OCI-LY1 (cell line): ENCODE measurements at regions not wholly inside any gene's neighbourhood (a gene's known extent, or its start where the extent isn't known, plus 50 kb on each side); places are given as distances from the start of the nearest gene placed in this dataset.

Experiments used
- EZH2 ChIP-seq: fragments of 200-600 bp; sonication (generic), shearing (Covaris generic); IDR thresholded peaks from 2 replicates; pipeline ENCODE4 v1.8.0; 2017; ENCODE audit warnings: borderline replicate concordance, mixed run types, mild to moderate bottlenecking, antibody characterized with exemption, low read length, moderate library complexity, mixed read lengths
- TF ChIP-seq, protein P1 (sequence below): fragments of 200-600 bp; sonication (generic), shearing (Covaris generic); IDR thresholded peaks from 2 replicates; pipeline ENCODE4 v1.5.1; 2017; ENCODE audit warnings: mild to moderate bottlenecking, antibody characterized with exemption, low read length, moderate library complexity, mixed read lengths

DNA sequence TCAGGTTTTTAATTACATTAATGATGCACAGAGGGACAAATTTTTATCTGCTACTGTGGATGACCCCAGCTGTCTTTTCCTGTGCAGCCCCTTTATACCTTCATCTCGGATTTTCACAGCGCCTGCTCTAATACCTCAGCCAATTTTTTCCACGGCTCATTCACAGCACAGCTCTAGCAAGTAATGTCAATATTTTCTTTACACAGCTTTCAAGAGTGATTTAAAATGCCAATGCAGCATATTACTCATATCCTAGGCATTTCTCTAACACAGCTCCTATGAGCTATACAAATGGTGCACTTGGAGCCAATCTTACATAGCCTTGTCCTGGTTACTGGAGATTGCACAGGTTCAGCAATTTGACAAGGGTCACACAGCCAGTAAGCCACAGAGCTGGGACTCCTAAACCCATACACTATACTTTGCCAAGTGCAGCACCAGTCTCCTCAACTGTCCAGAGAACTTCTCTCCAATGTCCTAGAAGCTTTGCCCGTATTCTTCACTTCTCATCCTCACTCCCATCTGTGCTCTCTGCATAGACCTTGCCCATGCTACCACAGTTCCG lies 661.8 kb downstream of the DTWD2 start:
- TF ChIP-seq, protein P1, sequence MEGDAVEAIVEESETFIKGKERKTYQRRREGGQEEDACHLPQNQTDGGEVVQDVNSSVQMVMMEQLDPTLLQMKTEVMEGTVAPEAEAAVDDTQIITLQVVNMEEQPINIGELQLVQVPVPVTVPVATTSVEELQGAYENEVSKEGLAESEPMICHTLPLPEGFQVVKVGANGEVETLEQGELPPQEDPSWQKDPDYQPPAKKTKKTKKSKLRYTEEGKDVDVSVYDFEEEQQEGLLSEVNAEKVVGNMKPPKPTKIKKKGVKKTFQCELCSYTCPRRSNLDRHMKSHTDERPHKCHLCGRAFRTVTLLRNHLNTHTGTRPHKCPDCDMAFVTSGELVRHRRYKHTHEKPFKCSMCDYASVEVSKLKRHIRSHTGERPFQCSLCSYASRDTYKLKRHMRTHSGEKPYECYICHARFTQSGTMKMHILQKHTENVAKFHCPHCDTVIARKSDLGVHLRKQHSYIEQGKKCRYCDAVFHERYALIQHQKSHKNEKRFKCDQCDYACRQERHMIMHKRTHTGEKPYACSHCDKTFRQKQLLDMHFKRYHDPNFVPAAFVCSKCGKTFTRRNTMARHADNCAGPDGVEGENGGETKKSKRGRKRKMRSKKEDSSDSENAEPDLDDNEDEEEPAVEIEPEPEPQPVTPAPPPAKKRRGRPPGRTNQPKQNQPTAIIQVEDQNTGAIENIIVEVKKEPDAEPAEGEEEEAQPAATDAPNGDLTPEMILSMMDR, result no peak
- no peak for TF ChIP-seq EZH2
